Suprapubic skin (tissue), 3 donors: ENCODE measurements at regions not wholly inside any gene's neighbourhood (a gene's known extent, or its start where the extent isn't known, plus 50 kb on each side); places are given as distances from the start of the nearest gene placed in this dataset.

Experiments used
- CTCF ChIP-seq, 2 donors: fragments of 200-600 bp in 1 of 2; fragments of 450-650 bp in 1 of 2; sonication (generic) in 1 of 2; IDR thresholded peaks; one replicate each; pipeline ENCODE4 v1.5.1; 2016 to 2019; ENCODE audit warnings: antibody characterized with exemption in 2 of 2, mild to moderate bottlenecking in 1 of 2, moderate library complexity in 1 of 2
- POLR2AphosphoS5 ChIP-seq, 3 donors: sonication (generic); formaldehyde crosslinking; IDR thresholded peaks; one replicate each; pipeline ENCODE4 v1.6.1; 2017; ENCODE audit warnings: antibody characterized with exemption in 3 of 3

GRCh38 chr1:170326186-170326585 is 180.4 kb downstream of the NTMT2 start:
- TF ChIP-seq CTCF (IDR thresholded peaks at IDR 0.05) (no peak), POLR2AphosphoS5 (IDR thresholded peaks at IDR 0.05) (no peak)
